SU-DHL-6 (cell line): ENCODE measurements at regions not wholly inside any gene's neighbourhood (a gene's known extent, or its start where the extent isn't known, plus 50 kb on each side); places are given as distances from the start of the nearest gene placed in this dataset.

Experiments
- H2AFZ ChIP-seq: fragments of 200-600 bp; sonication (generic); 2 replicates; pipeline ENCODE4 v1.6.1; 2014; ENCODE audit warnings: low read depth, mild to moderate bottlenecking, moderate library complexity, mixed read lengths, antibody characterized with exemption, low read length; ENCODE audit not compliant: severe bottlenecking
- H3F3A ChIP-seq: fragments of 200-600 bp; shearing (Covaris generic); 2 replicates; pipeline ENCODE4 v1.6.0; 2016; ENCODE audit warnings: antibody characterized with exemption, mild to moderate bottlenecking; ENCODE audit not compliant: insufficient read depth
- H3K27ac ChIP-seq: fragments of 200-600 bp; sonication (generic); 2 replicates; pipeline ENCODE4 v1.5.1; 2016; ENCODE audit warnings: low read depth, mild to moderate bottlenecking, low read length, moderate library complexity, mixed read lengths
- H3K27me3 ChIP-seq: fragments of 200-600 bp; sonication (generic), shearing (Covaris generic); 2 replicates; pipeline ENCODE4 v1.6.0; 2014; ENCODE audit warnings: mild to moderate bottlenecking, low read length
- H3K36me3 ChIP-seq: fragments of 200-600 bp; sonication (generic); 2 replicates; pipeline ENCODE4 v1.6.1; 2014; ENCODE audit warnings: mild to moderate bottlenecking, low read length, mixed read lengths
- H3K4me2 ChIP-seq: fragments of 300-600, 200-600 bp; shearing (Covaris generic), sonication (generic); 2 replicates; pipeline ENCODE4 v1.6.0; 2014; ENCODE audit warnings: low read length, low read depth, mild to moderate bottlenecking; ENCODE audit not compliant: poor library complexity, severe bottlenecking
- H3K4me3 ChIP-seq: fragments of 200-600 bp; sonication (generic); 2 replicates; pipeline ENCODE4 v1.5.1; 2014; ENCODE audit warnings: antibody characterized with exemption, low read length, mild to moderate bottlenecking, mixed read lengths; ENCODE audit not compliant: insufficient read depth, poor library complexity, severe bottlenecking
- H3K79me2 ChIP-seq: fragments of 200-600 bp; sonication (generic); 2 replicates; pipeline ENCODE4 v1.6.1; 2014; ENCODE audit warnings: mild to moderate bottlenecking, low read length, moderate library complexity; ENCODE audit not compliant: insufficient read depth
- H3K9ac ChIP-seq: fragments of 200-600 bp; sonication (generic); 2 replicates; pipeline ENCODE4 v1.7.0; 2014; ENCODE audit warnings: mild to moderate bottlenecking, low read length
- H3K9me2 ChIP-seq: fragments of 200-600 bp; sonication (generic); replicated peaks from 2 replicates; pipeline ENCODE4 v1.6.1; 2014; ENCODE audit warnings: low read length; ENCODE audit not compliant: insufficient read depth
- H3K9me3 ChIP-seq: fragments of 200-600 bp; sonication (generic); 2 replicates; pipeline ENCODE4 v1.6.1; 2014; ENCODE audit warnings: low read length, mixed read lengths; ENCODE audit not compliant: insufficient read depth
- H4K20me1 ChIP-seq: fragments of 200-600 bp; sonication (generic); 2 replicates; pipeline ENCODE4 v1.6.1; 2014; ENCODE audit warnings: low read depth, mild to moderate bottlenecking, antibody characterized with exemption, low read length, moderate library complexity, mixed read lengths
- CTCF ChIP-seq: fragments of 200-600 bp; sonication (generic); IDR thresholded peaks from one replicate; pipeline ENCODE4 v1.5.1; 2017; ENCODE audit warnings: antibody characterized with exemption, mild to moderate bottlenecking, low read length, moderate library complexity; ENCODE audit not compliant: insufficient read depth, poor library complexity, severe bottlenecking
- EZH2phosphoT487 ChIP-seq: fragments of 200-600 bp; sonication (generic), shearing (Covaris generic); conservative IDR thresholded peaks from 2 replicates; pipeline ENCODE4 v1.6.1; 2018; ENCODE audit warnings: mild to moderate bottlenecking, antibody characterized with exemption, low read length, moderate library complexity, mixed read lengths

GRCh38 chr10:130407052-130407451 lies 270.9 kb downstream of the GLRX3 start:
- Histone ChIP-seq H3K27ac (no peak overlapping the region), H3K9ac (no peak overlapping the region), H3K27me3 (no peaks in the 10 kb centered on the region), H3K79me2 (no peaks in the 10 kb centered on the region), H3K4me3 (no peak overlapping the region), H2AFZ (no peak overlapping the region), H3K9me3 (no peaks in the 10 kb centered on the region), H3F3A (no peaks in the 10 kb centered on the region), H3K9me2 (no peaks in the 10 kb centered on the region), H4K20me1 (no peaks in the 10 kb centered on the region), H3K4me2 (no peak overlapping the region), H3K36me3 (no peaks in the 10 kb centered on the region)
- TF ChIP-seq CTCF (no peak), EZH2phosphoT487 (no peak)

GRCh38 chr10:130409331-130409730 lies 273.1 kb downstream of the GLRX3 start:
- no peaks in the 10 kb centered on the region for H3K9me3 ChIP-seq
- no peaks in the 10 kb centered on the region for H3K79me2 ChIP-seq
- H3K27me3 ChIP-seq, result no peaks in the 10 kb centered on the region
- no peak overlapping the region for H3K4me3 ChIP-seq
- H3K9me2 ChIP-seq, result no peaks in the 10 kb centered on the region
- no peak for TF ChIP-seq CTCF
- TF ChIP-seq EZH2phosphoT487, result no peak
- no peaks in the 10 kb centered on the region for H3K36me3 ChIP-seq
- no peak overlapping the region for H3K9ac ChIP-seq
- no peaks in the 10 kb centered on the region for H4K20me1 ChIP-seq
- H3K27ac ChIP-seq, result no peak overlapping the region
- H3K4me2 ChIP-seq, result no peak overlapping the region
- H3F3A ChIP-seq, result no peaks in the 10 kb centered on the region
- H2AFZ ChIP-seq, result no peak overlapping the region

- Histone ChIP-seq H3K27me3 (no peaks in the 10 kb centered on the region), H4K20me1 (no peaks in the 10 kb centered on the region), H3K36me3 (no peaks in the 10 kb centered on the region), H3K79me2 (no peaks in the 10 kb centered on the region), H3K9ac (no peak overlapping the region), H3K4me3 (no peak overlapping the region), H3K9me2 (no peaks in the 10 kb centered on the region), H3K9me3 (no peaks in the 10 kb centered on the region), H3F3A (no peaks in the 10 kb centered on the region), H2AFZ (no peak overlapping the region), H3K27ac (no peak overlapping the region), H3K4me2 (no peak overlapping the region)
- TF ChIP-seq EZH2phosphoT487 (no peak), CTCF (no peak)
Measured at GRCh38 chr10:130409931-130410330, 273.7 kb downstream of the GLRX3 start.

- Histone ChIP-seq H3F3A (no peaks in the 10 kb centered on the region), H4K20me1 (no peaks in the 10 kb centered on the region), H3K9me2 (no peaks in the 10 kb centered on the region), H3K4me3 (no peak overlapping the region), H2AFZ (no peak overlapping the region), H3K9me3 (no peaks in the 10 kb centered on the region), H3K4me2 (no peak overlapping the region), H3K27ac (no peak overlapping the region), H3K79me2 (no peaks in the 10 kb centered on the region), H3K36me3 (no peaks in the 10 kb centered on the region), H3K9ac (no peak overlapping the region), H3K27me3 (no peaks in the 10 kb centered on the region)
- TF ChIP-seq EZH2phosphoT487 (no peak), CTCF (no peak)
Measured at GRCh38 chr10:130411496-130412085, 275.4 kb downstream of the GLRX3 start.
